SK-N-SH treated with all-trans-retinoic acid at 6 μM for 48 hours (cell line): ENCODE measurements at regions not wholly inside any gene's neighbourhood (a gene's known extent, or its start where the extent isn't known, plus 50 kb on each side); places are given as distances from the start of the nearest gene placed in this dataset.

ENCODE experiments used
- ISL1 ChIP-seq: fragments of 250-450 bp; sonication (Bioruptor Pico); IDR thresholded peaks from 2 replicates; pipeline ENCODE4 v2.1.2; 2022; ENCODE audit warnings: mild to moderate bottlenecking, moderate library complexity
- PATZ1 ChIP-seq: fragments of 250-450 bp; sonication (Bioruptor Pico); IDR thresholded peaks from 2 replicates; pipeline ENCODE4 v1.8.0; 2020; ENCODE audit warnings: mild to moderate bottlenecking, moderate library complexity, borderline replicate concordance
- RARB ChIP-seq: fragments of 250-450 bp; sonication (Bioruptor Pico); IDR thresholded peaks from 2 replicates; pipeline ENCODE4 v1.8.0; 2021; ENCODE audit warnings: mild to moderate bottlenecking, moderate library complexity
- TF ChIP-seq, protein P1 (sequence below): fragments of 250-450 bp; sonication (Bioruptor Pico); IDR thresholded peaks from 2 replicates; pipeline ENCODE4 v1.5.1; 2020; ENCODE audit warnings: low read depth, mild to moderate bottlenecking, moderate library complexity

- TF ChIP-seq, protein P1, sequence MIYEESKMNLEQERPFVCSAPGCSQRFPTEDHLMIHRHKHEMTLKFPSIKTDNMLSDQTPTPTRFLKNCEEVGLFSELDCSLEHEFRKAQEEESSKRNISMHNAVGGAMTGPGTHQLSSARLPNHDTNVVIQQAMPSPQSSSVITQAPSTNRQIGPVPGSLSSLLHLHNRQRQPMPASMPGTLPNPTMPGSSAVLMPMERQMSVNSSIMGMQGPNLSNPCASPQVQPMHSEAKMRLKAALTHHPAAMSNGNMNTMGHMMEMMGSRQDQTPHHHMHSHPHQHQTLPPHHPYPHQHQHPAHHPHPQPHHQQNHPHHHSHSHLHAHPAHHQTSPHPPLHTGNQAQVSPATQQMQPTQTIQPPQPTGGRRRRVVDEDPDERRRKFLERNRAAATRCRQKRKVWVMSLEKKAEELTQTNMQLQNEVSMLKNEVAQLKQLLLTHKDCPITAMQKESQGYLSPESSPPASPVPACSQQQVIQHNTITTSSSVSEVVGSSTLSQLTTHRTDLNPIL (CRISPR knock-in tag): no peak
- no peak for TF ChIP-seq PATZ1
- no peak for TF ChIP-seq ISL1 (CRISPR knock-in tag)
- no peak for TF ChIP-seq RARB (CRISPR knock-in tag)
Observed at GRCh38 chr10:125373546-125373945, 213.2 kb upstream of the CTBP2 start.
